HG03103 (cell line): ENCODE measurements at regions not wholly inside any gene's neighbourhood (a gene's known extent, or its start where the extent isn't known, plus 50 kb on each side); places are given as distances from the start of the nearest gene placed in this dataset.

Experiments used
- ATAC-seq: cut with Tn5 transposase; IDR thresholded peaks from one replicate; pipeline ENCODE4 v1.9.1; 2021; ENCODE audit warnings: low read depth; ENCODE audit not compliant: unreplicated experiment

GRCh38 chr4:136713140-136713539, 819.2 kb downstream of the PCDH18 start:
- no peak for ATAC-seq

- no peak for ATAC-seq
These were observed 822.4 kb downstream of the PCDH18 start for GRCh38 chr4:136709897-136710296.

- no peak for ATAC-seq
These were observed 825.4 kb downstream of the PCDH18 start for GRCh38 chr4:136706942-136707341.

- no peak for ATAC-seq
These were observed 832.4 kb downstream of the PCDH18 start for GRCh38 chr4:136699905-136700304.

GRCh38 chr4:136691607-136692006, 840.7 kb downstream of the PCDH18 start:
- ATAC-seq, result no peak

- no peak for ATAC-seq
These were observed 841.9 kb downstream of the PCDH18 start for GRCh38 chr4:136690360-136690759.

GRCh38 chr4:136687596-136687995, 844.7 kb downstream of the PCDH18 start:
- no peak for ATAC-seq

GRCh38 chr4:136687118-136687517, 845.2 kb downstream of the PCDH18 start:
- ATAC-seq, result no peak

GRCh38 chr4:136680761-136681160, 851.5 kb downstream of the PCDH18 start:
- no peak for ATAC-seq

- ATAC-seq, result no peak
These were observed 852.0 kb downstream of the PCDH18 start for GRCh38 chr4:136680271-136680670.

GRCh38 chr4:136670265-136670664, 862.0 kb downstream of the PCDH18 start:
- no peak for ATAC-seq

GRCh38 chr4:136664988-136665387, 867.3 kb downstream of the PCDH18 start:
- no peak for ATAC-seq

GRCh38 chr4:136662539-136662938, 869.8 kb downstream of the PCDH18 start:
- no peak for ATAC-seq

- no peak for ATAC-seq
These were observed 878.5 kb downstream of the PCDH18 start for GRCh38 chr4:136653640-136654406.

- no peak for ATAC-seq
These were observed 880.4 kb downstream of the PCDH18 start for GRCh38 chr4:136651932-136652331.

- ATAC-seq, result no peak
These were observed 881.0 kb downstream of the PCDH18 start for GRCh38 chr4:136651278-136651667.

- ATAC-seq, result no peak
These were observed 881.6 kb downstream of the PCDH18 start for GRCh38 chr4:136650541-136651277.

- ATAC-seq, result no peak
These were observed 888.0 kb downstream of the PCDH18 start for GRCh38 chr4:136644279-136644678.

- no peak for ATAC-seq
These were observed 888.9 kb downstream of the PCDH18 start for GRCh38 chr4:136643416-136643815.

- no peak for ATAC-seq
These were observed 895.1 kb downstream of the PCDH18 start for GRCh38 chr4:136637071-136637777.

- no peak for ATAC-seq
These were observed 896.1 kb downstream of the PCDH18 start for GRCh38 chr4:136636155-136636554.
